GM19467 (cell line): ENCODE measurements at regions not wholly inside any gene's neighbourhood (a gene's known extent, or its start where the extent isn't known, plus 50 kb on each side); places are given as distances from the start of the nearest gene placed in this dataset.
A peak's percentile ranks its signal among the peaks of the same experiment; 100 is the strongest.
"Not testable (repeated sequence)": the region's sequence is repeated elsewhere in the genome, so short reads cannot be mapped to it uniquely, and the experiment has no call there.

Experiments used
- ATAC-seq: cut with Tn5 transposase; IDR thresholded peaks from one replicate; pipeline ENCODE4 v1.9.1; 2021; ENCODE audit warnings: mild to moderate bottlenecking, moderate library complexity; ENCODE audit not compliant: unreplicated experiment

- ATAC-seq: no peak
Measured at GRCh38 chr10:83713423-83713822, 425.9 kb upstream of the GHITM start.

DNA sequence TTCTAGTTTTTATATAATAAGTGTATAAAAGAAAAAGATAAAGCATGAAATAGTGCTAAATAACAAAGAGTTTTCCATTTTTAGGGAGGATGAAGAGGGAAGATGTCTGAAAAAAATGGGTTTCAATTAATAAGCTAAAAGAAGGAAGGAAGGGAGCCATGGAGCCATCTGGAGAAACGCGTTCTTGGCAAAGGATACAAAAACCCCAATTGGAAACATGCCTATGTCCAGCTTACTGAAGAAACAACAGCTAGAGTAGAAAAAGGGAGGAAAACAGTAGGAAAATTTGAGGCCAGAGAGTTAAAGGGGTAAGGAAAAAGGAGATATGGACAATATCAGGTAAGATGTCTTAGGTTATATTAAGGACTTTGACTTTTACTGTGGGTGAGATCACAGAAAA is 416.2 kb upstream of the GHITM start:
- ATAC-seq: no peak

DNA sequence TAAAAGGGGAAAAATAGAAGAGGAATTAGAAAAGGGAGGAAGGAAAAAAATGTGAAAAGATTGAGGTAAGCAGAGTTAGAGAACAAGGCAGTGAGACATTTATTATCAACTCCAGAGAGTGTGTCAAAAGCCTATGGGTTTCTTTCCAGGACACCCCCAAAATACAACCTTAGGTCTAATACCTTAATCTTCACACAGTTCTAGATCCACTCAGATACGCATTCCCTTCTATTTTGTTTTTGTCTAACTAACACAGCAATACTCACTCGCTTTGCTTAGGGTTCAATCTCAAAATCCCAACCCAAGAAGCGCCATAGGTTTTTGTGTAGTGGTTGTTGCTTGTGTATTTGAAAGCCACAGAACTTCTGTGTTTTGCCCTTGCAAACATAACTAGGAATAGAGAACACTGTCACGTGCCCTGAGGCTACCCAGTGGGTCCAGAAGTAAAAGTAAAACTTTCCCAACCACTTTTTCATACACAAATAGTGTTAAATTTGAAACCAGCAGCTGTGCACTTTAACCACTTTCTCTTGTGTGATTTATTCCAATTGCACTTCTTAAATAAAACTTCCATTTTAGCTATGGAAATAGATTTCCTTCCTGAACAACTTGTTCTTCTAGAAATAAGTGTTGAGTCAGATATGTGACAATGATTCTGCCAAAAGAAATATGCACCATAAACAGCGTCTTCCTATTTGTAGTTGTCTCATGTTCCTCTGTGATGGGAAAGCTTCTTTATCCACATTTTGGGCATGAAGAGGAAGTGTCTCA is 414.7 kb upstream of the GHITM start:
- peak; percentile 73 for ATAC-seq

- no peak for ATAC-seq
Measured at GRCh38 chr10:83725567-83725966, 413.7 kb upstream of the GHITM start.

- ATAC-seq: no peak
Measured at GRCh38 chr10:83734278-83734677, 405.0 kb upstream of the GHITM start.

DNA sequence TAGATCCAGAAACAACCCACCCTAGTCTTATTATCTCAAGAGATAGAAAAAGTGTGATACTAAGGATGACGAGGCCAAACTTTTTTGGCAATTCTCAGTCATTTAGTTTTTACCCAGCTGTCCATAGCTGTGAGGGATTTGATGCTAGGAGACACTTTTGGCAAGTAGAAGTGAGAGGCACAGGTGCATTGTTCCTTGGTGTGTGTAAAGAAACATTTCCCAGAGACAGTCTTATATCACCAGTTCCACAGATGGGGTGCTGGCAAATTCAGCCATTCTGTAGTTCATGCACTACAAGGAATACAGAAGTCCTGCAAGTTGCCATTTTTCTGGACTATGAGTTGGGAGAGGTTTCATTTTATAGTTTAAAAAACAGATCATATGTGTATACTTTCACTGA is 403.3 kb upstream of the GHITM start:
- ATAC-seq: no peak

- ATAC-seq: no peak
Measured at GRCh38 chr10:83750604-83751003, 388.7 kb upstream of the GHITM start.

- no peak for ATAC-seq
Measured at GRCh38 chr10:83753490-83753889, 385.8 kb upstream of the GHITM start.

- no peak for ATAC-seq
Measured at GRCh38 chr10:83754857-83755256, 384.5 kb upstream of the GHITM start.

- no peak for ATAC-seq
Measured at GRCh38 chr10:83760142-83760541, 379.2 kb upstream of the GHITM start.

- ATAC-seq: no peak
Measured at GRCh38 chr10:83764666-83765065, 374.6 kb upstream of the GHITM start.

DNA sequence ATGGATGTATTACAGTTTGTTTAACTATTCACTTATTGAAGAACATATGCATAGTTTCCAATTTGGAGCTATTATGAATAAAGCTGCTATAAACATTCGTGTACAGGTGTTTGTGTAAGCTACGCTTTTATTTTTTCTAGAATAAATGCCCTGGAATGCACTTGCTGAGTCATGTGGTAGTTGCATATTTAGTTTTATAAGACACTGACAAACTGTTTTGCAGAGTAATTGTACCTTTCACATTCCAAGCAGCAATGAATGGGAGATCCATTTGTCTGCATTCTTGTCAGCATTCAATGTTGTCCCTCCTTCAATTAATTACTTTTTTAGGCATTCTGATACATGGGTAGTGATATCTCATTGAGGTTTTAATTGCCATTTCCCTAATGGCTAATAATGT is 373.6 kb upstream of the GHITM start:
- ATAC-seq: no peak

GRCh38 chr10:83769281-83769820 is 370.0 kb upstream of the GHITM start:
- no peak for ATAC-seq

GRCh38 chr10:83786701-83787100 is 352.6 kb upstream of the GHITM start:
- ATAC-seq: not testable (repeated sequence)

DNA sequence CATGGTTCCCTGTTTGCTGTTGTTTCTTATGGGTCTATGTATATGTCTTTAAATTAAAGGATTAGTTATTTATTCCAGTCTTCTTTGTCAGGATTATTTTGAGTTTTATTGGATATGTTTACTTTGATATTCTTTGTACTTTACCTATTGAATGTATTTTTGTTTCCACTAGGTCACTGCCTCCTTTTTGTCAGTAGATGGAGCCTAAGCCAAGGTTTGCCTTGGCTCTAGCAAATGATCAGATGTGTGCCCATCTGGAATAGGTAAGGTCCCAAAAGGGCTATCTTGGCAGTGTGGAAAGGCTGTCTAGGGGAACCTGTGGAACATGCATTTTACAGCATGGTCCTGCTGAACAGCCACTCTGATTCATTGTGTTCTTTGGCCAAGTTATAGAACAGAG is 337.3 kb upstream of the GHITM start:
- ATAC-seq: no peak

DNA sequence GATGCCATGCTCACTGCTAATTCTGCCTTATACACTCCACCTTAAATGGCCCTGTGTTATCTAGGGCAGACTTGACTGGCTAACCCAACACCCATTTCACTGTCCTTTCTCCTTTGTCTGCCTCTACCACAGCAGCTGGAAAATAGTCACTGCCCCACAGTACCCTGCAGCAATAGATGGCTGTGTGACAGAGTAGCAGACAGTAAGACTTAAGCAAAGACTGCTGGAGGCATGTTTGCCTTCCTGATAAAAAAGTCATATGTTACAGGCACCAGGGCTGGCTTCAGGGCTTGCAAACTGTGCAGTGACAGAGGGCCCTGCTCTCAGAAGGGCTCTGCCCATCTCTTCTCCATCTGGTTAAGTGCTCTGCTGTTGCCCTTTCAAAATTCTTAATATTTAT is 332.6 kb upstream of the GHITM start:
- ATAC-seq: no peak

- ATAC-seq: no peak
Measured at GRCh38 chr10:83809001-83809400, 330.3 kb upstream of the GHITM start.

GRCh38 chr10:83816942-83817341 is 322.4 kb upstream of the GHITM start:
- no peak for ATAC-seq

DNA sequence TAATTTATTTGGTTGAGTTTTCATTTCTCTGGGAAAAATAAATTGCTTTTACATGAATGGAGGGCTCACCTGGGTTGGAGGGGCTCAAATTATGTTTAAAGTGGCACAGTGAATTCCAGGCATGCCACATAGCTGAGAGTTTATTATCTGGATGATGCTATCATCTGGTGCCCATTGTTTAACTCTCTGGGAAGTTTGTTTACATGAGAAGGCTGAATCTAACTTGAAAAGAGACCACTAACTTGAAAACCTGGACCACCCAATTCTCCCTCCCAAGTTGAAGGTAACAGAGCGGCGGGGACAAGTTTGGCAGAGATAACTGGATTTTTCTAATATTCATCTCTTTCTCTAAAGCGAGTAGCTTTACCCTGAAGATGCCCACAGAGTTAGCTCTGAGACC is 321.5 kb upstream of the GHITM start:
- ATAC-seq: no peak

GRCh38 chr10:83819609-83820008 is 319.7 kb upstream of the GHITM start:
- no peak for ATAC-seq

GRCh38 chr10:83820033-83820432 is 319.3 kb upstream of the GHITM start:
- no peak for ATAC-seq

DNA sequence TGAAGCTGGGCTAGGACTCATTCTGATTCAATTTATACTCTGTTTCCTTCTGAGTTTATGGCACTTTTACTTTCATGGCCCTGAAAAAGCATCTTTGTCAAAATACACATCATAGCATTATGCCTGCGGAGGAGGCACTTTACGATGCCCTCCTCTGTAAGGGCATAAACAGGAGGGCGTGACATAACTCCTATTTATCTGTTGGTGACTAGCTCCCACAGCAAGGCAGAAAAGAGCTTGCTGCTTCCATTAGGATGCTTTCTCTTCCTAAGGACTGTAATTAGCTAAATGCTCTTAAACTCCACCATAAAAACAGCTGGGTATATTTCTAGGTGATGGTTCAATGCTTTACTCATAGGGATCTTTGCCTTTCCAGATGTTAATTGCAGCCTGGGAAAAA is 315.2 kb upstream of the GHITM start:
- ATAC-seq: no peak

GRCh38 chr10:83834096-83834495 is 305.2 kb upstream of the GHITM start:
- no peak for ATAC-seq
